GM21528 (cell line): ENCODE measurements at regions not wholly inside any gene's neighbourhood (a gene's known extent, or its start where the extent isn't known, plus 50 kb on each side); places are given as distances from the start of the nearest gene placed in this dataset.
"Not testable (repeated sequence)": the region's sequence is repeated elsewhere in the genome, so short reads cannot be mapped to it uniquely, and the experiment has no call there.

Experiments
- ATAC-seq: cut with Tn5 transposase; IDR thresholded peaks from one replicate; pipeline ENCODE4 v1.9.1; 2021; ENCODE audit warnings: mild to moderate bottlenecking, moderate library complexity; ENCODE audit not compliant: unreplicated experiment, low FRiP score

DNA sequence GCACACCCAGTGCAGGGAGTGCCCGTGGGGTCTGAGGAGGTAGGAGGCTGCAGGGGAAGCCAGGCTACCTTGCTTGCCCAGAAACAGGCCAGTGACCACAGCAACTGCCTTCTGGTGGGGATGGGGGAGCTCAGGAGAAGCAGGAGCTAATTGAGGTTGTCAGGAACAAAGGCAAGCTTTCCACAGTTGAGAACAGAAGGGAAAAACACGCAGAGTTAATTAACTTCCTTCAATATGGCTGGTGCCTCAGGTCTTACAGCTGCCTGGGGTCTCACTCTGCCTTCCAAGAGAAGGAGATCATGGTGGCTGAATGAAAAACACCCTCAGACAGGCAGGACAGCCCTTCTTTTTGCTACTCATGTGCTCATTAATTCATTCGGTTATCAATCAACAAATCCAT is 127.9 kb upstream of the SYT13 start:
- ATAC-seq, result no peak

DNA sequence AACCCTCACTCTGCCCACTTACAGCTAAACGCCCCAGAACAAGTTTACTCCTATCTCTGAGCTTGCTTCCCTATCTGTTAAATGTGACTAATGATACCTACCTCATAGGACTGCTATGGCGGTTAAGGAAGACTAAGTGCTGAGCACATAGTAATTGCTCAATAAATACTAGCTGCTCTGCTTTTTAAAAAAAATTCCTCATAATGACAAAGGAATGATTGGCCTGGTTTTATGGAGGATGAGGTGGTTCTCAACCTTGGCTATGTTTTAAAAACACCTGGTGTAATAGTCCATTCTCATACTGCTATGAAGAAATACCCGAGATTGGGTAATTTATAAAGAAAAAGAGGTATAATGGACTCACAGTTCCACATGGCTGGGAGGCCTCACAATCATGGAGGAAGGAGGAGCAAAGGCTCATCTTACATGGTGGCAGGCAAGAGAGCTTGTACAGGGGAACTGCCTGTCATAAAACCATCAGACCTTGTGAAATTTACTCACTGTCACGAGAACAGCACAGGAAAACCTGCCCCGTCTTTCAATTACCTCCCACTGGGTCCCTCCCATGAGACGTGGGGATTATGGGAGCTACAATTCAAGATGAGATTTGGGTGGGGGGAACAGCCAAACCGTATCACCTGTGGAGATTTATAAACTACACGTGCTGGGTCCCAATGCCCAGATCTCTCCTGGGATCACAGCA is 127.2 kb upstream of the SYT13 start:
- ATAC-seq, result no peak

DNA sequence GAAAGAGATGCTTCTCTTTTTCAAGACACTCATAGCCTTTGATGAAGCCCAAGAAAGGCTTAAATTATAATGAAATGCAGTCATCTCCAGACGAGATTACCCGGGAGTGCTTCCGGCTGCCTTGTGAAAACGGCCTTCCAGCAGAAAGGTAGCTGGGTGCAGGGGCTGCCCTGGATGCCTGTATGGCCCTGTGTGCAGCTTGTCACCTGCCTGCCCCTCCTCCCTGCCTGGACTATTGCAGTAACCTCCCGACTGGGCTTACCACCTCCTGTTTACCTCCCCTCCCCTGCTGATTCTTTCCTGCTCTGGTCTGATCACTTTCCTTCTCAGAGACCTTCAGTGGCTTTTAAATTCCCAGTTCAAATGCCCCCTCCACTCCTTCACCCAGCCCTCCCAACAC is 126.4 kb upstream of the SYT13 start:
- ATAC-seq, result no peak

DNA sequence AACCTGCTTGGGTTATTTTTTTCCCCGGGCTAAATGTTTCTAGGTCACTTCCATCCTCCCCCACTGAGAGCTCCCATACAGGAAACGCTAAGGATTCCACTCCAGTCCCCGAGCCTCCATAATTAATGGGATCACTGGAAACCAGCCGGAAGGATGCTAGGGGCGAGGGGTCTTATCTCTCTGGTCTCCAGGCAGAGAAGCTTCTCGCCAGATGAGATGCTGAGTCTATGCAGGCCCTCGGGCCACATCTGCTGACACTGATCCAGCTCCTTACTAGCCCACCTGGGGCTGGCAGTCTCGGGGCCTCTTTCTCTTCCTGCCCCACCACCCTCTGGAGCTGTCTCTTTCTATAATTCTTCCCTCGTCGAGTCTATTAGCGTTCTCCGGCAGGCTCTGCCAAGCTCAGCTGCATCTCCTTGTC is 125.9 kb upstream of the SYT13 start:
- ATAC-seq, result no peak

DNA sequence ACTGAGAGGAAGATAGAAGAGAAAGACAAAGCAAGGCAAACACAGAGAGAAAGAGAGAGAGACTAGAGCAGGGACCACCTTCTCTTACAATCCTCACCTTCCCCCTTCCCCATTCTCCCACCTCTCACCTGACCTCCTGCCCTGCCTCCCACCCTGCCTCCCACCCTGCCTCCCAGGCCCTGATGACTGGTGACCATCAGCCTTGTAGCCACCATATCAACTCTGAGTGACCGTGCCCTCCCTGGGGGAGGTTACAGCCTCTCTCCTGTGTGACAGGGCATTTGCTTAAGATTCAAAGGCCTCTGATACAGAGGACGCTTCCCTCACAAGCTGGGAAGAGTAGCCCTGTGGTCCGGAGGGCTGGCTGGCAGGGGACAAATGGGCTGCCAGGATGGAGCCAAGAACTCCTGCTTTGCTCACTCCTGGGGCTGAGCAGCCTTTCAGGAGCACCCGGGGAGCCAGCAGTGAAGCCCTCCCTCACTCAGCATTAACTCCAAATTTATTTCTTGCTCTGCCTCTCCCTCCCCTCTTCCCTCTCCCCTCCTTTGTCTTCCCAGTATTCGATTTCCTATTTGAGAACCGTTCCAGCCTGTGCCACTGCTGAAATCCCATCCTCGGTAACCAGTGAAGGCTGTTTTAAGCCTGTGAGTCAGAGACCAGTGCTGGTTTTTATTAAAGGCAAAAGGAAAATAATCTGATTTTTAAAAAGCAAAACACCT is 125.2 kb upstream of the SYT13 start:
- ATAC-seq, result no peak

DNA sequence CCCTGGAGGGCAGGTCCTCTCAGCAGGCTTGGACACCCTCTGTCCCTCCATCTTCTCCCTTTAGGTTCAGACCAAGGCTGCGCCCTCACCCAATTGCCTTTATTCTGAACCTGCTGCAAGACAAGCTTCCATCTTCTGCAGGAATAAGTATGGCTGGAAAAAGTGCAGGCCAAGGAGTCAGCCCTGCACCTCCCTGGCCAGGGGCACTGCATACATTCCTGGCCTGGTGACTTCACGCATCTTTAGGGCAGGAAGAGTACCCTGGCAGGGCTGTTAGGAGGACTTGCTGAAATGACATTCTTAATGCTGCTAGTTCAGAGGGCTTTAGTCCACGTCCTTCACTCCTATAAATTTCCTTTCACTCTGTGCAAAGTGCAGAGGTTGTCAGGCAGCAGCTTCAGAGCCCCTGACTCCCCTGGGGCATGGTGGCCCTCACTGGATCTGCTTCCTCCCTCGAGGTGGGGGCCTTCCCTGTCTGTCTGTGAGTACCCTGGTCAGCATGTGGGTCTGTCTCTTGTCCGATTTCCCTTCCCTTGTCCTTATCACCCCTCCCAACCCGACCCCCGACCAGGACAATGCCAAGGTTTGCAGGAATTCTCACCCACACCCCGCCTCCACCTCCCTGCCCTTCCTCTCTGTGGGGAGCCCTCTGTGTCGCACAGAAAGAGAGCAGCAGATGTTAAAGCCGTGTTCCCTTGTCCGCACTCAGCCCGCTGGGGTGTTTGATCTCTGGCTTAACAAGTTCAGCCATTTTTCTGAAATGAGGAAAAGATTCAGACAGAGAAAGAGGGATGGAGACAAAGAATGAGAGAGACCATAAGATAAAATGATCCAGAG is 124.5 kb upstream of the SYT13 start:
- no peak for ATAC-seq

DNA sequence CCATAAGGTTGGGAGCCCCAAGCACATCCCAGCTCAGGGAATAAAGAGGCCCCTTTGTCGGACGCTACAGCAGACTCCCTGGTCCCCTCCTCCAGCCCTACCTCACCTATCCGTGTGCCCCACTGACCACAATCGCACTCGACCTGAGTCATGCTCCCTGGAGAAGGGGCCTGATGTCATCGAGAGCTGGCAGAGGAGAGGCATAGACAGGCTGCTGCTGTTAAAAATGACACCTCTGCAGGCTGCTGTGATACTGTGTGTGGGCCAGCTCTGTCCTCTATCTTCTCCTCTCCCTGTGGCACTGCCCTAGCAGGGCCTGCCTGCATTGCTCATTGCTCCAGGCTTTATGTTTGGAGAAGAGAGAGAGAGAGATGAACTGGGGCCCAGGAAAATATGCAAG is 123.4 kb upstream of the SYT13 start:
- no peak for ATAC-seq

DNA sequence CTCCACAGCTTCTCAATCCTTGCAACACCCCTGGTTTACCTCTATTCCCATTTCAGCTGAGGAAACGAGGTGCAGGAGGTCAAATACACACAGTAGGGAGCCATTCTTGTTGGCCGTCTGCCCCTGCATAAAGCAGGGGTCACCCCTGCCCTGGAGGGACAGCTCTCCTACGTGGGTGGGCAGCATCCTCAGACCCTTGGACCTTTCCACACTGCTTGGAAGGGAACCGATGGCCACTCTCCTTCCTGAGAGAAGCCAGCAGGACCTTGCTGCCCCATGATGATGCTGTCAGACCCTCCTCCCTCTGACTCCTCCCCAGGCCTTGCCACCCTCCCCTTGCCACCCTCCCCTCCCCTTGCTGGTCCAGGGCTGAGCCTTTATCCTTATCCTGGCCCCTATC is 121.1 kb upstream of the SYT13 start:
- no peak for ATAC-seq

DNA sequence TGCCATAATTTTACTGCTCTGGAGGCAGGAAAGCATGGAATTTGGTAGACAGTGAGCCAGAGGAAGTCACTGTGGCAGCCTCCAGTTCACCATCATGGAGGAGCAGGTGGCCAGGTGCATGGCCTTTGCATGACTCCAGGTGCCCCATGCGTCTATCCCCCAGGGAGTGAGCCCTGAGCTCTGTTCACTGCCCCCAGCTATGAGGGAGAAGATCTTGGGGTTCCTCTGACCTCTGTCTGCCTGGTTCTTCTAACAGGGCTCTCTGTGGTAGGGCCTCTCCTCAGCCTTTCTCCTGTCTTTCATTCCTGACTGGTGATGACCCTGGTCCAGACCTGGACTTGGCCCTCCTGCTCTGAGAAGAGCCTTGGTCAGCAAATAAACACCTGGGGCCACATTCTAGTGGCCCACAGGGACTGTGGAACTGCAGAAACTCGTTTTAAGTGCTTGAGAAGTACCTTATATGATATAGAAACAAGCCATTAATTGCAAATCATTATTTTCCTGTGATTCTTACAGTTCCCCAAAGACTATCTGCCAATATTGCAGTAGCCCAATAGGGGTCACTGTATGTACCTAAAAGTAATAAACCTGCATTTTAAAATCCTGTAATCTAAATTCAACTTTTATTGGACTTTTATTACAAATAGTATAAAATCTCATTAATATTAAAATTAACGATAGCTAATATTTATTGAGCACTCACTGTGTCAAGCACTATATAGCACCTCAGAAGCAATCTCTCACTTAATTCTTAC is 120.0 kb upstream of the SYT13 start:
- no peak for ATAC-seq

DNA sequence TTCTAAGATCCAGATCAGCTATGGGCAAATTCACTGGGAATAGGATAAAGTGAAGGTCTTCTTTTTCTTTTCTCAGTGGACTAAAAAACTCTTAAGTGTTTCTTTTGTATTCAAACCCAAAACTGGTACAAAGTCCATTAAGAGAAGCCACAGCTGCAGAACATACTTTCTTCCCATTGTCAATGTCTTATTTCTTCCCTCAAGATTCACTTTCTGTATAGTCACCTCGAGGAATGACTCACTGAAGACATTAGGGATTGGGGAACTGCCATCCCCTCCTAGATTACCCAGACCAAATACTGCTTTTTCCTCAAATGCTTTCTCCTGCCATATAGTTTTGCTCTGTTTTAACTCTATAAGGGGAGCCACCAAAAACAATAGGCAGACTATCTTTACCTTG is 117.4 kb upstream of the SYT13 start:
- ATAC-seq, result not testable (repeated sequence)

DNA sequence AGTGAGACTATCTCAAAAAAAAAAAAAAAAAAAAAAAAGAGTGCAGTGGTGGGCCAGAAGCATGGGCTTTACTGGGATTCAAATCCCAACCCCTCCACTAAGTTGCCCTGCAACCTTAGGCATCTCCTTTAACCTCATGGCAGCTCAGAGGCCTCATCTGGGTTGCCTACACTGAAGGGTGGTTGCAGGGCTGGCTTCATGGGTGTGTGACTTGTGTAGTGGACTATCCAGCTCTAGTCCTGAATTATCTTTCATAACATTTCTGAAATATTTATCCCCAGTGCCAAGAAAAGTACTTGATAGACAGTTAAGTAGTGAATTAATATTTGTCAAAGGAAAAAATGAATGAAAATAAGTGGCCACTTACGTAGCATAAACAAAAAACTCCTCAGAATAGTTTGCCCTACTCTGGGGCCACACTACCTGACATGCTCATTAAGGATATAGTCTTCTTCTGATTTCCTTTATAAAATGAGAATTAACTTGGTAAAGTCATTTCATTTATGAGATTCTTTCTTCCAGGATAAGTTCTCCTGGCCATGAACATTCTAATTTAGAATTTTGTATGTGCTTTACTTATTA is 116.0 kb upstream of the SYT13 start:
- no peak for ATAC-seq

DNA sequence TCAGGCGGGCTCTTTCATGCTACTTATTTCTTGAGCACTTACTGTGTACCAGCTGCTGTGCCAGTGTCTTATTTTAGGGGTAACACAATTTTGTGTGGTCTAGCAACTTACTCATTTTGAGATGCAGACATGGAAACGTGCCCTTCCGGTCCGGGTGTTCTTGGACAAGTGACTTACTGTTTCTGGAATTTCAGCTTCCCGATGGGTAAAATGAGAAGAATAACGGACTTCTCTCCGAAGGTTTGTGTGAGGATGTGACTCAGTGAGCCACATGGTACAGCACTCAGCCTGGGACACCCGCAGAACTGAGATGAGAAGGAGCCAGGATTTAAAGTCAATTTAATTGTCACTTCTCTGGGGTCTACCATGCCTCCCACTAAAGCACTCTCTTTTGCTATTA is 114.5 kb upstream of the SYT13 start:
- ATAC-seq, result no peak

DNA sequence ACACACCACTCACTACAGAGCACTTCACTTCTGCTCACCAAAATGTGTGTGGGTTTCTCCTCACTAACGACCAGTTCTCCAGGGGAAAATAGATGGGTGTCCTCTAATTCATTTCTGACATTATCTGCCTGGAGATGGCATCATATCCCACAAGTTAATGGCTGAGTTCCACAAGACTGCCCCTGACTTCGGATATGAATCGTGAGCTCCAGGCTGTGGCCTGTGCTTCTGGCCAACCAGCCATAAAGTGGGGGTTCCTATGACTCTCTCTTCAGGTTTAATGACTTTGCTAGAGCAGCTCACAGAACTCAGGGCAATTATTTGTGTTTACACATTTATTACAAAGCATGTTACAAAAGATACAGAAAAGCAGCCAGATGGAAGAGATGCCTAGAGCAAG is 113.0 kb upstream of the SYT13 start:
- no peak for ATAC-seq

DNA sequence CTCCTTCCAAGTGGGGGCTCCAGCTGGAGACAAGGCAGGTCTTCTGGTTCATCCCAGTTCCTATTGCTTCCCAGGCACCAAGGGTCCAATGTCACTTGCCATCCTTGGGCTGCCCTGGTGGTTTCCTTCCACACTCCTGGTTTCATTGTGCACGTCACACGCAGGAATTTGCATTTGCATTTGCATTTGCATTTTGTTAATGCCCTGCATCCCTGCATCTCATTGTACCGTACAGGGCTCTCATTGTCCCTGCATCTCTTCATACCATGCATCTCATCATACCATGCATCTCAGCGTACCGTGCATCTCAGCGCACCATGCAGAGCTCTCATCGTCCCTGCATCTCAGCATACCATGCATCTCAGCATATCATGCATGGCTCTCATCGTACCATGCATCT is 112.2 kb upstream of the SYT13 start:
- no peak for ATAC-seq

DNA sequence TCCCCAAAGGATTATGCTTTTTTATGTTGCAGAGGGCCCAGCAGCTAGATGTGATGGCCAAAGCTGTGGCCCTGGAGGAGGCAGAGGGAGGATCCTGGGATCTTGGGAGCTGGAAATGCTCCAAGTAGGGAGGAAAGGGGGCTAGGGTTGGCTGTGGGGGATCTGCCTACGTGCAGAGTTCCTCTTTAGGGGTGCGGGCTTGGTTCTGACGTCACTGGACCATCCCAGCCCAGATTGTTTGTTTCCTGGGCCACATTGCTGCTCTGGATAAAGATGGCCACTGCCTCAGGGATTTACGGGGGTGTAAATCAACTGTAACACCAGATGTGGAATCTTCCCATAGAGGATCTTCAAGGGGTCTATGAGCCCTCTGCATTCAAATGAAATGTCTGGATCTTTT is 110.3 kb upstream of the SYT13 start:
- no peak for ATAC-seq

DNA sequence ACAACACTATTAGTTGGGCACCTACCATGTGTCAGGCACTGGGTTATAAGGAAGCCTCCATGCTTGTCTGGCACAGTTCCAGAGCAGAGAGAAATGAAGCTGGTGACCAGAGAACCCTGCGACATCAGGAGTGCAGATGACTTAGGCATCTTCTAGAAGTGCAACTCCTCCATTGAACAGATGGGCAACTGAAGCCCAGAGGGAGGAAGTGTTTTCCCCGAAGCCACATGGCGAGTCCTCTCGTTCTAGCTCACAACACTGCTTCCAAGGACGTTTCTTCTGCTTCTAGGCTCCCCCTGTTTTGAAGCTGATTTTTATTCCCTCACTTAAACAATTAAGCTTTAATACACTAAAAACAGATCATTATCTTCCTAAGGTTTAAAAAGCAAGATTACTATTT is 109.8 kb upstream of the SYT13 start:
- ATAC-seq, result no peak

DNA sequence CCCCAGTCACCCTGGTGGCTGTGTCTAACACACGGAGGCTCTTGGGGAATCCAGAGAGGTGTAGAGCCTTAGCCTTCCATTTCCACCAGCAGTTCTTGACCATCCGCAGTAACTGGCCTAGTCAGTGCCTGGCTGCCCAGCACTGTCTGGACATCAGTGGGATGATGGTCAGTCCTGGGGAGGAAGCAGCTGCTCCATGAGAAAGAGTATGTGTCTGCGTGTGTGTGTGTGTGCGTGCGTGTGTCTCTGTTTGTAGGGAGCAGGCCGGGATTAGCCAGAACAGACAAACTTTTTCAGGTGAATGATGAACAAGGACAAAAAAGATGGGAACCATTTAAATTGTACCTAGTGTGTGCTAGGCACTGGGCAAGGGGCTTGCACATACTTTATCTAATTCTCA is 109.3 kb upstream of the SYT13 start:
- ATAC-seq, result no peak

DNA sequence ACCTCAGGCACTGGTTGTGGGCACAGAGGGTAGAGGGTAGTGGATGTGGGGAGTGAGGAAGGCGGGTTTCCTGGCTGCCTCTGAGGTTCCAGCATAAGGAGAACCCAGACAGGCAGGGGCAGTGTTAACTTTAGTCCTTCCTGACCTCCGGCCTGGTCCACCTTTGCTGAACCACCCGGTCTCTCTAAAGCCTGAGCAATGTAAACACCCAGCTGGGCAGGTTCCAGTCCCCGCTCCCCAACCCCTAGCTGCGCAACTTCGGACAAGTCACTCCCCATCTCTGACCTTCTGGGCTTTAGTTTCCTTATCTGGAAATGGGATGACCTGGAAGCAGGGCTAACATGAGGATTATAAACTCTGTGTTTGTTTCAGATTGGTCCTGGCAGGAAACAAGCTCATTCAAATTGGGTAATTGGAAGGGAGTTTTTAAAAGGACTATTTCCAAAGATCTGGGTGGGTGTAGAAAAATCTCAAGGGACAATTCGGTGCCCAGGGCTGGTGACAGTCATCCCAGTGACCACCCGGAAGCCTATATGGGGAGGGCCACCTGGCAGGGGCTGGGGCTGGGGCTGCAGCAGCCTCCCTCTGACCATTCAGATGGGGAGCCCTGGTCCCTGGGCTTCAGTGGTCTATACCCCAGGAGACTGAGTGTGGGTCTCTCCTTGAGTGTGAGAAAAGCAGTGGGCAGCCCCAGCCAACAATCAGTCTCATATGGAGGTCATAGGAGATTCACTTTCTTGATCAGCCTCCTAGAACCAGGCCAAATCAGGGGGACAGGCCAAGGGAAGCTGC is 108.3 kb upstream of the SYT13 start:
- no peak for ATAC-seq

DNA sequence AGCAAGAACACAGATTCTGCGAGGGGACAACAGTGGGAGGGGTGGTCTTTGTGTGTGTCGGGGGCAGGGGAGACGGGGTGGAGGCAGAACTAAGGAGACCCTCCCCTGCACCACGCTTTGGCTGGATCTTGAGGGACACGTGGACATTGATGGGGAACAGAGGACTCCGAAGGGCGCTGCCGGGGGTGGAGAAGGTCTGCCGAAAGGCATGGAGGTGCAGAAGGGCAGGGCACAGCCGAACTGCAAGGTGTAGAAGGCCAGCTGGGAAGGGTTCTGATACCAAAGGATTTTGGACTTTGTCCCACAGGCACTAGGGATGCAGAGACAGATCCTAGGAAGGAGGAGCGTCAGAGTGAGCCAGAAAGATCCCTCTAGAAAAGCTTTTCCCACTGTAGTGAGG is 107.7 kb upstream of the SYT13 start:
- no peak for ATAC-seq

DNA sequence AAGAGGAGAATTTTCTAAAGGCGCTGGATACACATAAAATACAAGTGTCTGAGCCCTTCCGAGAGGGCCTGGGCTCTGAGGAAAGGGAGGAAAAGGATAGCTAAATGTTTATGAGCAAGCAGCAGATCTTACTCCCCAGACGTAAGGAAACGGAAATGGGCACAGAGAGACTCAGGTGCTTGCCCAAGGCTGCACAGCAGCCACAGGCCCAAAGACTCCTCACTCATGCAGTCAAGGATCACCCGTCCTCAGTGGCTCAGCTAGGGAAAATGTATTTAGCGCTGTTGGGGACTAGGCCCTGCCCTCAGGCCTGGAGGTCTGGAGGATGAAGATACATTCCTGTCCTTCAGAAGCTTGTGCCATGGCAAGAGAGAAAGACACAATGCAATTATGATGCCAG is 107.2 kb upstream of the SYT13 start:
- no peak for ATAC-seq
